AG04450 (cell line): ENCODE measurements at regions not wholly inside any gene's neighbourhood (a gene's known extent, or its start where the extent isn't known, plus 50 kb on each side); places are given as distances from the start of the nearest gene placed in this dataset.

Experiments
- CTCF ChIA-PET: fragments of 300-600, 350-600 bp; formaldehyde crosslinking; extraction: SDS; loops from one replicate; lab custom pipeline; 2022; ENCODE audit warnings: antibody characterized with exemption, inconsistent platforms; lab: Charles Lee
- POLR2A ChIA-PET: fragments of 350-600 bp; formaldehyde crosslinking; extraction: SDS; loops from one replicate; lab custom pipeline; 2021; ENCODE audit warnings: antibody characterized with exemption, inconsistent platforms; lab: Yijun Ruan, JAX
- DNase-seq: peaks from one replicate; pipeline ENCODE4 v3.0.0-alpha.2; 2011; ENCODE audit warnings: low read depth, low spot score
- H3K27ac ChIP-seq: one replicate; pipeline ENCODE4 v1.5.1; 2012; ENCODE audit warnings: low read depth, low read length, control low read depth
- H3K27me3 ChIP-seq: one replicate; pipeline ENCODE4 v1.6.0; 2012; ENCODE audit warnings: low read length; ENCODE audit not compliant: control insufficient read depth, insufficient read depth
- H3K4me3 ChIP-seq: 2 replicates; pipeline ENCODE4 v1.5.1; 2011; ENCODE audit warnings: mild to moderate bottlenecking, low read depth, low read length, control low read depth
- H3K9me3 ChIP-seq: 2 replicates; pipeline ENCODE4 v1.5.1; 2012; ENCODE audit warnings: low read length; ENCODE audit not compliant: control insufficient read depth, insufficient read depth
- CTCF ChIP-seq: IDR thresholded peaks from 2 replicates; pipeline ENCODE4 v1.5.1; 2011; ENCODE audit warnings: low read depth, low read length, control low read depth, inconsistent platforms

GRCh38 chr13:103187721-103188156 lies 121.5 kb upstream of the SLC10A2 start:
- H3K4me3 ChIP-seq: no peak overlapping the region
- no peaks in the 10 kb centered on the region; the same call in 1 of the 2 replicates for H3K9me3 ChIP-seq
- POLR2A ChIA-PET: no interaction called here
- no peak for DNase-seq
- no peaks in the 10 kb centered on the region for H3K27me3 ChIP-seq
- CTCF ChIA-PET: no interaction called here
- H3K27ac ChIP-seq: no peak overlapping the region
- no peak for TF ChIP-seq CTCF

GRCh38 chr13:103184413-103184812 lies 118.2 kb upstream of the SLC10A2 start:
- no peak for DNase-seq
- POLR2A ChIA-PET: no interaction called here
- H3K27ac ChIP-seq: no peak overlapping the region
- H3K27me3 ChIP-seq: no peaks in the 10 kb centered on the region
- no peaks in the 10 kb centered on the region; the same call in 1 of the 2 replicates for H3K9me3 ChIP-seq
- CTCF ChIA-PET: no interaction called here
- TF ChIP-seq CTCF: no peak
- H3K4me3 ChIP-seq: no peak overlapping the region

GRCh38 chr13:103178986-103179943 lies 113.0 kb upstream of the SLC10A2 start:
- ChIA-PET POLR2A (no interaction called here), CTCF (no interaction called here)

GRCh38 chr13:103174966-103175365 lies 108.7 kb upstream of the SLC10A2 start:
- Histone ChIP-seq H3K27ac (no peak overlapping the region), H3K27me3 (no peaks in the 10 kb centered on the region), H3K9me3 (no peaks in the 10 kb centered on the region; the same call in 1 of the 2 replicates), H3K4me3 (no peak overlapping the region)
- no peak for TF ChIP-seq CTCF
- ChIA-PET POLR2A (no interaction called here), CTCF (no interaction called here)
- DNase-seq: no peak

More at GRCh38 chr13:103178986-103179943, 113.0 kb upstream of the SLC10A2 start:
- Histone ChIP-seq H3K4me3 (no peak overlapping the region), H3K27ac (no peak overlapping the region), H3K9me3 (no peaks in the 10 kb centered on the region; the same call in 1 of the 2 replicates), H3K27me3 (no peaks in the 10 kb centered on the region)
- TF ChIP-seq CTCF: no peak
- no peak for DNase-seq

GRCh38 chr13:103168901-103169508 lies 102.8 kb upstream of the SLC10A2 start:
- Histone ChIP-seq H3K27ac (no peak overlapping the region), H3K27me3 (no peaks in the 10 kb centered on the region), H3K4me3 (no peak overlapping the region), H3K9me3 (peaks cover 14% of the 10 kb centered on the region)
- no peak for TF ChIP-seq CTCF
- ChIA-PET POLR2A (no interaction called here), CTCF (no interaction called here)
- DNase-seq: no peak
